ENCODE measurements at regions not wholly inside any gene's neighbourhood (a gene's known extent, or its start where the extent isn't known, plus 50 kb on each side); places are given as distances from the start of the nearest gene placed in this dataset.
"Not testable (repeated sequence)": the region's sequence is repeated elsewhere in the genome, so short reads cannot be mapped to it uniquely, and the experiment has no call there.

- no peak for TF ChIP-seq CTCF (IDR thresholded peaks at IDR 0.05; ENCODE audit: insufficient read depth, low read depth, low read length)
- ChIA-PET POLR2A (no interaction called here), CTCF (interaction anchor here (0.6 kb wide), 1 partner anchor 858 kb away, joined by 4 read pairs; no protein-coding TSS in a partner anchor)
- Histone ChIP-seq H3K27me3 (ENCODE audit: control insufficient read depth, insufficient read depth, low read length) (no peaks in the 10 kb centered on the region), H3K4me3 (ENCODE audit: low read depth, low read length) (no peak overlapping the region), H3K36me3 (ENCODE audit: control insufficient read depth, insufficient read depth, low read length) (no peaks in the 10 kb centered on the region)
- no peak for DNase-seq (ENCODE audit: low read depth)
These were observed 103.0 kb downstream of the UFM1 start for GRCh38 chr13:38452656-38453055.

- ChIA-PET POLR2A (no interaction called here), CTCF (no interaction called here)
- Histone ChIP-seq H3K36me3 (ENCODE audit: control insufficient read depth, insufficient read depth, low read length) (no peaks in the 10 kb centered on the region), H3K27me3 (ENCODE audit: control insufficient read depth, insufficient read depth, low read length) (no peaks in the 10 kb centered on the region), H3K4me3 (ENCODE audit: low read depth, low read length) (no peak overlapping the region)
- no peak for TF ChIP-seq CTCF (IDR thresholded peaks at IDR 0.05; ENCODE audit: insufficient read depth, low read depth, low read length)
- no peak for DNase-seq (ENCODE audit: low read depth)
These were observed 113.0 kb downstream of the UFM1 start for GRCh38 chr13:38462605-38463004.

- CTCF ChIA-PET: no interaction called here
- no peak for TF ChIP-seq CTCF (IDR thresholded peaks at IDR 0.05; ENCODE audit: insufficient read depth, low read depth, low read length)
- Histone ChIP-seq H3K36me3 (ENCODE audit: control insufficient read depth, insufficient read depth, low read length) (no peaks in the 10 kb centered on the region), H3K27me3 (ENCODE audit: control insufficient read depth, insufficient read depth, low read length) (no peaks in the 10 kb centered on the region), H3K4me3 (ENCODE audit: low read depth, low read length) (no peak overlapping the region)
- POLR2A ChIA-PET: no interaction called here
- no peak for DNase-seq (ENCODE audit: low read depth)
These were observed 113.4 kb downstream of the UFM1 start for GRCh38 chr13:38463048-38463447.

GRCh38 chr13:38472411-38472810 is 122.8 kb downstream of the UFM1 start:
- POLR2A ChIA-PET; H3K4me3 ChIP-seq (ENCODE audit: low read depth, low read length); H3K36me3 ChIP-seq (ENCODE audit: control insufficient read depth, insufficient read depth, low read length); H3K27me3 ChIP-seq (ENCODE audit: control insufficient read depth, insufficient read depth, low read length); DNase-seq (ENCODE audit: low read depth): not testable (repeated sequence)
- CTCF ChIA-PET: interaction anchor here (0.6 kb wide), 1 partner anchor 380 kb away, joined by 3 read pairs; no protein-coding TSS in a partner anchor

GRCh38 chr13:38473305-38473704 is 123.7 kb downstream of the UFM1 start:
- Histone ChIP-seq H3K4me3 (ENCODE audit: low read depth, low read length) (no peak overlapping the region), H3K36me3 (ENCODE audit: control insufficient read depth, insufficient read depth, low read length) (no peaks in the 10 kb centered on the region), H3K27me3 (ENCODE audit: control insufficient read depth, insufficient read depth, low read length) (no peaks in the 10 kb centered on the region)
- ChIA-PET CTCF (no interaction called here), POLR2A (no interaction called here)
- DNase-seq (ENCODE audit: low read depth): no peak
- TF ChIP-seq CTCF (IDR thresholded peaks at IDR 0.05; ENCODE audit: insufficient read depth, low read depth, low read length): no peak

GRCh38 chr13:38477676-38478075 is 128.0 kb downstream of the UFM1 start:
- no peaks in the 10 kb centered on the region for H3K36me3 ChIP-seq (ENCODE audit: control insufficient read depth, insufficient read depth, low read length)
- no peaks in the 10 kb centered on the region for H3K27me3 ChIP-seq (ENCODE audit: control insufficient read depth, insufficient read depth, low read length)
- CTCF ChIA-PET: no interaction called here
- POLR2A ChIA-PET: no interaction called here
- TF ChIP-seq CTCF (IDR thresholded peaks at IDR 0.05; ENCODE audit: insufficient read depth, low read depth, low read length): no peak
- no peak overlapping the region for H3K4me3 ChIP-seq (ENCODE audit: low read depth, low read length)
- DNase-seq (ENCODE audit: low read depth): no peak

Data from BJ (cell line).